GM12878 (cell line): ENCODE measurements at regions not wholly inside any gene's neighbourhood (a gene's known extent, or its start where the extent isn't known, plus 50 kb on each side); places are given as distances from the start of the nearest gene placed in this dataset.

Experiments used
- BCL11A ChIP-seq: IDR thresholded peaks from 2 replicates; pipeline ENCODE4 v1.6.1; 2011; ENCODE audit warnings: low read depth, low read length
- BCLAF1 ChIP-seq: fragments of 450-650 bp; IDR thresholded peaks from 2 replicates; pipeline ENCODE4 v1.6.1; 2017; ENCODE audit warnings: antibody characterized with exemption, mild to moderate bottlenecking, moderate library complexity
- CEBPB ChIP-seq, 2 experiments: fragments of 150-350 bp in 1 of 2; IDR thresholded peaks; 2 replicates each; pipeline ENCODE4 v1.6.1; 2012 to 2014; ENCODE audit warnings: low read depth in 2 of 2, low read length in 2 of 2, borderline replicate concordance in 1 of 2, inconsistent platforms in 1 of 2
- CREM ChIP-seq: IDR thresholded peaks from 2 replicates; pipeline ENCODE4 v1.6.1; 2014; ENCODE audit warnings: antibody characterized with exemption, low read depth
- E4F1 ChIP-seq: fragments of 450-650 bp; IDR thresholded peaks from 2 replicates; pipeline ENCODE4 v1.6.1; 2018; ENCODE audit warnings: borderline replicate concordance, mild to moderate bottlenecking; ENCODE audit not compliant: partially characterized antibody
- ESRRA ChIP-seq: IDR thresholded peaks from 2 replicates; pipeline ENCODE4 v1.6.1; 2012; ENCODE audit warnings: mild to moderate bottlenecking, low read length, improper control_type of control experiment
- HCFC1 ChIP-seq: fragments of 150-350 bp; IDR thresholded peaks from 2 replicates; pipeline ENCODE4 v1.6.1; 2014; ENCODE audit warnings: low read length
- JUNB ChIP-seq: IDR thresholded peaks from 2 replicates; pipeline ENCODE4 v1.6.1; 2016; ENCODE audit warnings: antibody characterized with exemption, mild to moderate bottlenecking
- JUND ChIP-seq: IDR thresholded peaks from 2 replicates; pipeline ENCODE4 v1.6.1; 2012; ENCODE audit warnings: low read depth, mild to moderate bottlenecking, low read length, improper control_type of control experiment, moderate library complexity
- PAX8 ChIP-seq: fragments of 450-650 bp; IDR thresholded peaks from 2 replicates; pipeline ENCODE4 v1.6.1; 2017; ENCODE audit warnings: mild to moderate bottlenecking, moderate library complexity
- PBX3 ChIP-seq: IDR thresholded peaks from 2 replicates; pipeline ENCODE4 v1.6.1; 2011; ENCODE audit warnings: mild to moderate bottlenecking, low read depth, low read length, moderate library complexity; ENCODE audit not compliant: insufficient replicate concordance
- PML ChIP-seq: IDR thresholded peaks from 2 replicates; pipeline ENCODE4 v1.6.1; 2012; ENCODE audit warnings: low read length, inconsistent platforms
- RELA ChIP-seq: fragments of 450-650 bp; IDR thresholded peaks from 2 replicates; pipeline ENCODE4 v1.8.0; 2014; ENCODE audit warnings: borderline replicate concordance; ENCODE audit not compliant: partially characterized antibody
- SMARCA5 ChIP-seq: fragments of 450-650 bp; IDR thresholded peaks from 2 replicates; pipeline ENCODE4 v1.6.1; 2017; ENCODE audit warnings: mild to moderate bottlenecking
- STAT1 ChIP-seq: fragments of 450-650 bp; conservative IDR thresholded peaks from 2 replicates; pipeline ENCODE4 v1.6.1; 2014; ENCODE audit warnings: antibody characterized with exemption, mild to moderate bottlenecking
- ZBED1 ChIP-seq: IDR thresholded peaks from 2 replicates; pipeline ENCODE4 v1.6.1; 2016; ENCODE audit warnings: borderline replicate concordance
- ZNF384 ChIP-seq: IDR thresholded peaks from 2 replicates; pipeline ENCODE4 v1.6.1; 2012; ENCODE audit warnings: low read depth, mild to moderate bottlenecking, low read length, improper control_type of control experiment, borderline replicate concordance
- TF ChIP-seq, protein P1 (sequence below): fragments of 450-650 bp; IDR thresholded peaks from 2 replicates; pipeline ENCODE4 v1.6.1; 2016; ENCODE audit warnings: mild to moderate bottlenecking, moderate library complexity, borderline replicate concordance

GRCh38 chr4:163611784-163612445, 117.4 kb downstream of the TMA16 start (continued):
- TF ChIP-seq JUNB (peak; percentile 83), ZBED1 (no peak), JUND (0 out of 2 replicates have a peak, but pooled peaks have one; percentile 13), PML (0 out of 2 replicates have a peak, but pooled peaks have one; percentile 48), BCL11A (0 out of 2 replicates have a peak, but pooled peaks have one; percentile 23), RELA (no peak), CREM (no peak), PBX3 (no peak), BCLAF1 (no peak), ESRRA (no peak), PAX8 (no peak), STAT1 (no peak), ZNF384 (no peak), HCFC1 (no peak), SMARCA5 (no peak), E4F1 (no peak), CEBPB (IDR thresholded peaks at IDR 0.05; ENCODE audit: borderline replicate concordance in 1 of 2, low read depth in 2 of 2, low read length in 2 of 2) (no peak)
- TF ChIP-seq, protein P1, sequence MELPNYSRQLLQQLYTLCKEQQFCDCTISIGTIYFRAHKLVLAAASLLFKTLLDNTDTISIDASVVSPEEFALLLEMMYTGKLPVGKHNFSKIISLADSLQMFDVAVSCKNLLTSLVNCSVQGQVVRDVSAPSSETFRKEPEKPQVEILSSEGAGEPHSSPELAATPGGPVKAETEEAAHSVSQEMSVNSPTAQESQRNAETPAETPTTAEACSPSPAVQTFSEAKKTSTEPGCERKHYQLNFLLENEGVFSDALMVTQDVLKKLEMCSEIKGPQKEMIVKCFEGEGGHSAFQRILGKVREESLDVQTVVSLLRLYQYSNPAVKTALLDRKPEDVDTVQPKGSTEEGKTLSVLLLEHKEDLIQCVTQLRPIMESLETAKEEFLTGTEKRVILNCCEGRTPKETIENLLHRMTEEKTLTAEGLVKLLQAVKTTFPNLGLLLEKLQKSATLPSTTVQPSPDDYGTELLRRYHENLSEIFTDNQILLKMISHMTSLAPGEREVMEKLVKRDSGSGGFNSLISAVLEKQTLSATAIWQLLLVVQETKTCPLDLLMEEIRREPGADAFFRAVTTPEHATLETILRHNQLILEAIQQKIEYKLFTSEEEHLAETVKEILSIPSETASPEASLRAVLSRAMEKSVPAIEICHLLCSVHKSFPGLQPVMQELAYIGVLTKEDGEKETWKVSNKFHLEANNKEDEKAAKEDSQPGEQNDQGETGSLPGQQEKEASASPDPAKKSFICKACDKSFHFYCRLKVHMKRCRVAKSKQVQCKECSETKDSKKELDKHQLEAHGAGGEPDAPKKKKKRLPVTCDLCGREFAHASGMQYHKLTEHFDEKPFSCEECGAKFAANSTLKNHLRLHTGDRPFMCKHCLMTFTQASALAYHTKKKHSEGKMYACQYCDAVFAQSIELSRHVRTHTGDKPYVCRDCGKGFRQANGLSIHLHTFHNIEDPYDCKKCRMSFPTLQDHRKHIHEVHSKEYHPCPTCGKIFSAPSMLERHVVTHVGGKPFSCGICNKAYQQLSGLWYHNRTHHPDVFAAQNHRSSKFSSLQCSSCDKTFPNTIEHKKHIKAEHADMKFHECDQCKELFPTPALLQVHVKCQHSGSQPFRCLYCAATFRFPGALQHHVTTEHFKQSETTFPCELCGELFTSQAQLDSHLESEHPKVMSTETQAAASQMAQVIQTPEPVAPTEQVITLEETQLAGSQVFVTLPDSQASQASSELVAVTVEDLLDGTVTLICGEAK: no peak
